H9 (cell line): ENCODE measurements at regions not wholly inside any gene's neighbourhood (a gene's known extent, or its start where the extent isn't known, plus 50 kb on each side); places are given as distances from the start of the nearest gene placed in this dataset.

Experiments used
- DNase-seq: peaks from one replicate; pipeline ENCODE4 v3.0.0-alpha.2; 2017
- H2AFZ ChIP-seq: one replicate; pipeline ENCODE4 v1.6.1; 2013; ENCODE audit warnings: mild to moderate bottlenecking, low read length, control low read depth, moderate library complexity
- H2AK5ac ChIP-seq: 2 replicates; pipeline ENCODE4 v1.6.1; 2013; ENCODE audit warnings: low read length, control low read depth, mixed read lengths; ENCODE audit not compliant: insufficient read length
- H2BK120ac ChIP-seq: one replicate; pipeline ENCODE4 v1.6.1; 2013; ENCODE audit warnings: low read depth, mild to moderate bottlenecking, low read length, control low read depth, inconsistent platforms; ENCODE audit not compliant: poor library complexity, severe bottlenecking
- H2BK12ac ChIP-seq: 2 replicates; pipeline ENCODE4 v1.6.1; 2013; ENCODE audit warnings: low read length, control low read depth, mixed read lengths, low read depth; ENCODE audit not compliant: insufficient read length
- H2BK15ac ChIP-seq: 2 replicates; pipeline ENCODE4 v1.6.1; 2013; ENCODE audit warnings: low read depth, low read length, control low read depth
- H2BK20ac ChIP-seq: one replicate; pipeline ENCODE4 v1.6.1; 2013; ENCODE audit warnings: low read depth, mild to moderate bottlenecking, low read length, control low read depth, inconsistent platforms; ENCODE audit not compliant: poor library complexity, severe bottlenecking
- H2BK5ac ChIP-seq: 2 replicates; pipeline ENCODE4 v1.6.1; 2013; ENCODE audit warnings: low read length, control low read depth, mixed read lengths; ENCODE audit not compliant: insufficient read length
- H3K14ac ChIP-seq: 2 replicates; pipeline ENCODE4 v1.6.1; 2013; ENCODE audit warnings: low read length, control low read depth; ENCODE audit not compliant: insufficient read depth
- H3K18ac ChIP-seq: 2 replicates; pipeline ENCODE4 v1.6.1; 2013; ENCODE audit warnings: low read depth, mild to moderate bottlenecking, mixed read lengths, low read length, control low read depth; ENCODE audit not compliant: insufficient read length
- H3K23ac ChIP-seq: 2 replicates; pipeline ENCODE4 v1.6.1; 2013; ENCODE audit warnings: low read length, control low read depth, mixed read lengths, low read depth; ENCODE audit not compliant: insufficient read length
- H3K23me2 ChIP-seq: 2 replicates; pipeline ENCODE4 v1.6.1; 2013; ENCODE audit warnings: low read depth, mild to moderate bottlenecking, mixed read lengths, low read length, control low read depth; ENCODE audit not compliant: insufficient read length, poor library complexity, severe bottlenecking
- H3K27ac ChIP-seq: 2 replicates; pipeline ENCODE4 v1.5.1; 2013; ENCODE audit warnings: low read length, control low read depth, mixed read lengths, low read depth; ENCODE audit not compliant: insufficient read length
- H3K27me3 ChIP-seq: 2 replicates; pipeline ENCODE4 v1.6.1; 2013; ENCODE audit warnings: low read length, control low read depth, inconsistent platforms; ENCODE audit not compliant: insufficient read depth
- H3K4ac ChIP-seq: 2 replicates; pipeline ENCODE4 v1.6.1; 2013; ENCODE audit warnings: low read depth, mild to moderate bottlenecking, control low read depth, inconsistent platforms, low read length, moderate library complexity
- H3K4me1 ChIP-seq: 2 replicates; pipeline ENCODE4 v1.6.1; 2013; ENCODE audit warnings: low read length, control low read depth, inconsistent platforms; ENCODE audit not compliant: insufficient read depth
- H3K4me2 ChIP-seq: 2 replicates; pipeline ENCODE4 v1.6.1; 2013; ENCODE audit warnings: low read length, control low read depth, mixed read lengths; ENCODE audit not compliant: insufficient read length, insufficient read depth
- H3K56ac ChIP-seq: 2 replicates; pipeline ENCODE4 v1.6.1; 2013; ENCODE audit warnings: low read depth, mild to moderate bottlenecking, mixed read lengths, low read length, control low read depth; ENCODE audit not compliant: insufficient read length
- H3K79me1 ChIP-seq: 2 replicates; pipeline ENCODE4 v1.6.1; 2013; ENCODE audit warnings: low read depth, mild to moderate bottlenecking, moderate library complexity, low read length, control low read depth, inconsistent platforms; ENCODE audit not compliant: insufficient read depth, poor library complexity, severe bottlenecking
- H3K79me2 ChIP-seq: 2 replicates; pipeline ENCODE4 v1.6.1; 2013; ENCODE audit warnings: low read length, control low read depth, inconsistent platforms; ENCODE audit not compliant: insufficient read depth
- H3K9ac ChIP-seq: 2 replicates; pipeline ENCODE4 v1.6.1; 2013; ENCODE audit warnings: low read length, control low read depth, mixed read lengths; ENCODE audit not compliant: insufficient read length; ENCODE audit errors: extremely low read depth
- H3K9me3 ChIP-seq: one replicate; pipeline ENCODE4 v1.6.1; 2013; ENCODE audit warnings: low read depth, low read length, inconsistent platforms; ENCODE audit not compliant: control insufficient read depth
- H3T11ph ChIP-seq: one replicate; pipeline ENCODE4 v1.6.1; 2013; ENCODE audit warnings: mild to moderate bottlenecking, low read length, control low read depth, inconsistent platforms
- H4K20me1 ChIP-seq: one replicate; pipeline ENCODE4 v1.6.1; 2013; ENCODE audit not compliant: control insufficient read depth, insufficient read length, insufficient read depth
- H4K5ac ChIP-seq: 2 replicates; pipeline ENCODE4 v1.6.1; 2013; ENCODE audit warnings: low read depth, mild to moderate bottlenecking, mixed read lengths, low read length, control low read depth; ENCODE audit not compliant: insufficient read length
- H4K8ac ChIP-seq: replicated peaks from 2 replicates; pipeline ENCODE4 v1.6.1; 2013; ENCODE audit warnings: low read length, control low read depth, mixed read lengths, low read depth; ENCODE audit not compliant: insufficient read length
- H4K91ac ChIP-seq: 2 replicates; pipeline ENCODE4 v1.6.1; 2013; ENCODE audit warnings: low read depth, mild to moderate bottlenecking, moderate library complexity, mixed read lengths, low read length, control low read depth; ENCODE audit not compliant: insufficient read length
- H3K27ac Mint-ChIP-seq, 3 experiments: 2 replicates in 2 of 3; 3 replicates in 1 of 3; pipeline ENCODE4 v1.8.0; 2020 to 2021; ENCODE audit warnings: mixed read lengths in 3 of 3, mild to moderate bottlenecking in 1 of 3, moderate library complexity in 1 of 3
- H3K27me3 Mint-ChIP-seq: 2 replicates; pipeline ENCODE4 v1.8.0; 2021; ENCODE audit warnings: low read depth, mild to moderate bottlenecking, moderate library complexity, mixed read lengths
- H3K36me3 Mint-ChIP-seq, 3 experiments: 2 replicates in 2 of 3; 3 replicates in 1 of 3; pipeline ENCODE4 v1.8.0; 2020 to 2021; ENCODE audit warnings: low read depth in 3 of 3, mixed read lengths in 3 of 3; ENCODE audit not compliant: insufficient read depth in 1 of 3
- H3K4me1 Mint-ChIP-seq, 2 experiments: 2 replicates each; pipeline ENCODE4 v1.8.0; 2020; ENCODE audit warnings: mixed read lengths in 2 of 2
- H3K4me3 Mint-ChIP-seq, 2 experiments: 2 replicates in 1 of 2; 3 replicates in 1 of 2; pipeline ENCODE4 v1.8.0; 2020 to 2021; ENCODE audit warnings: mild to moderate bottlenecking in 2 of 2, mixed read lengths in 2 of 2, moderate library complexity in 1 of 2
- H3K9me3 Mint-ChIP-seq, 2 experiments: 2 replicates in 1 of 2; 3 replicates in 1 of 2; pipeline ENCODE4 v1.8.0; 2020; ENCODE audit warnings: mild to moderate bottlenecking in 2 of 2, mixed read lengths in 2 of 2, moderate library complexity in 1 of 2
- WGBS: extraction: QIAGEN DNeasy Blood & Tissue Kit; methylation state at CpG from one replicate; pipeline ENCODE4 v1.1.7; 2013; ENCODE audit warnings: missing lambda C conversion rate, low lambda C conversion rate, mixed read lengths; ENCODE audit not compliant: insufficient read length; ENCODE audit errors: extremely low coverage; 5-methylcytosine and 5-hydroxymethylcytosine counted together
- TF ChIP-seq, protein P1 (sequence below): fragments of 200-600 bp; sonication (generic); conservative IDR thresholded peaks from 3 replicates; pipeline ENCODE4 v1.8.0; 2021; ENCODE audit warnings: antibody characterized with exemption, mild to moderate bottlenecking

DNA sequence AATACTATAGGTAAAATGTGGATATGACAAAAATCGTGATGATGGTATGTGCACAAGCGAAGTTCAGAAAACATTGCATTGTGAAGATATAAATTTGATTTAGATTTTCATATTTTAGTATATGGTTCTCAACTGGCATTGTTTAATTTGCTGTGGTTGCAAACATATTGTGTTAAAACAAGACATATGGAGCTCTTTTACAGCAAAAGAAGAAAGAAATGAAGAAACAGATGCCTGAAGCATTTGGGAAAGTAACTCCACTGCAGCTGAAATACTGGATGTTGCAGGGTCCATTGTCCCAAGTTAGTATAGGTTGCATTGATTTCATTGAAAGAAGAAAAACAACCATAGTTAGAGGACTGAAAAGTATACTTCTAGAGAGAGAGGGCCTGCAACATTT is 185.8 kb upstream of the SSTR1 start:
- Mint-ChIP-seq H3K27ac (no peak overlapping the region), H3K9me3 (peaks cover 13 to 15% of the 10 kb centered on the region in 2 experiments; a peak in 4 of 5 replicates), H3K4me3 (no peak overlapping the region), H3K27me3 (no peaks in the 10 kb centered on the region; the same call in 1 of the 2 replicates), H3K4me1 (no peaks in the 10 kb centered on the region; a peak in 1 of 4 replicates), H3K36me3 (peaks cover 4 to 16% (median 9%) of the 10 kb centered on the region in 3 experiments)
- Histone ChIP-seq H3K4ac (no peak overlapping the region), H3K18ac (no peak overlapping the region), H3K9me3 (no peaks in the 10 kb centered on the region), H3K27ac (no peak overlapping the region), H4K5ac (no peak overlapping the region), H3K9ac (no peak overlapping the region), H3K79me2 (no peaks in the 10 kb centered on the region), H2BK20ac (no peak overlapping the region), H2BK12ac (no peak overlapping the region), H4K20me1 (no peaks in the 10 kb centered on the region), H3K23ac (no peak overlapping the region), H3K23me2 (no peaks in the 10 kb centered on the region), H3K56ac (no peak overlapping the region), H3T11ph (no peak overlapping the region), H2BK5ac (no peak overlapping the region), H4K8ac (no peak overlapping the region), H4K91ac (no peak overlapping the region), H3K4me2 (no peak overlapping the region), H3K14ac (no peak overlapping the region), H2AK5ac (no peak overlapping the region), H2AFZ (no peak overlapping the region), H2BK15ac (no peak overlapping the region), H2BK120ac (no peak overlapping the region), H3K4me1 (no peaks in the 10 kb centered on the region), H3K79me1 (no peaks in the 10 kb centered on the region), H3K27me3 (no peaks in the 10 kb centered on the region)
- WGBS: no CpG with 5 or more reads among the region's 2 CpGs
- no peak for DNase-seq
- TF ChIP-seq, protein P1, sequence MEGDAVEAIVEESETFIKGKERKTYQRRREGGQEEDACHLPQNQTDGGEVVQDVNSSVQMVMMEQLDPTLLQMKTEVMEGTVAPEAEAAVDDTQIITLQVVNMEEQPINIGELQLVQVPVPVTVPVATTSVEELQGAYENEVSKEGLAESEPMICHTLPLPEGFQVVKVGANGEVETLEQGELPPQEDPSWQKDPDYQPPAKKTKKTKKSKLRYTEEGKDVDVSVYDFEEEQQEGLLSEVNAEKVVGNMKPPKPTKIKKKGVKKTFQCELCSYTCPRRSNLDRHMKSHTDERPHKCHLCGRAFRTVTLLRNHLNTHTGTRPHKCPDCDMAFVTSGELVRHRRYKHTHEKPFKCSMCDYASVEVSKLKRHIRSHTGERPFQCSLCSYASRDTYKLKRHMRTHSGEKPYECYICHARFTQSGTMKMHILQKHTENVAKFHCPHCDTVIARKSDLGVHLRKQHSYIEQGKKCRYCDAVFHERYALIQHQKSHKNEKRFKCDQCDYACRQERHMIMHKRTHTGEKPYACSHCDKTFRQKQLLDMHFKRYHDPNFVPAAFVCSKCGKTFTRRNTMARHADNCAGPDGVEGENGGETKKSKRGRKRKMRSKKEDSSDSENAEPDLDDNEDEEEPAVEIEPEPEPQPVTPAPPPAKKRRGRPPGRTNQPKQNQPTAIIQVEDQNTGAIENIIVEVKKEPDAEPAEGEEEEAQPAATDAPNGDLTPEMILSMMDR: no peak
